ENCODE measurements at regions not wholly inside any gene's neighbourhood (a gene's known extent, or its start where the extent isn't known, plus 50 kb on each side); places are given as distances from the start of the nearest gene placed in this dataset.

- H3K36me3 ChIP-seq (ENCODE audit: control insufficient read depth, insufficient read depth, low read length): no peaks in the 10 kb centered on the region
- H3K4ac ChIP-seq (ENCODE audit: low read depth, low read length): no peak overlapping the region
- no peak overlapping the region for H2BK20ac ChIP-seq (ENCODE audit: low read depth, low read length)
- 59% methylated on average over 10 of the region's 18 CpGs; no CpG with 5 or more reads in 1 of the 2 experiments for WGBS, 2 experiments (ENCODE audit: extremely low coverage in 2 of 2, insufficient read length in 1 of 2)
- CTCF ChIA-PET: no interaction called here
- ATAC-seq (ENCODE audit: low read depth) (no peak), DNase-seq (no peak)
- H3K4me2 ChIP-seq (ENCODE audit: low read depth, low read length): no peak overlapping the region
- H2BK120ac ChIP-seq (ENCODE audit: low read depth, low read length): no peak overlapping the region
- no peak overlapping the region for H4K8ac ChIP-seq (ENCODE audit: low read depth in 2 of 2, low read length in 2 of 2)
- H4K5ac ChIP-seq (ENCODE audit: low read depth, low read length): no peak overlapping the region
- no TSS peak for BruUV-seq (replicated peaks)
- H3K79me1 ChIP-seq (ENCODE audit: low read depth in 1 of 2, low read length in 2 of 2): no peaks in the 10 kb centered on the region
- in situ Hi-C loops (cut with MboI; ENCODE audit: low sequenced_read_pairs) (no loop called here), intact Hi-C loops (cut with micrococcal nuclease) (no loop called here), dilution Hi-C loops (cut with HindIII; ENCODE audit: low sequenced_read_pairs, unreplicated experiment) (no loop called here)
- H3K9ac ChIP-seq (ENCODE audit: low read depth, low read length): no peak overlapping the region
- H3K4me3 ChIP-seq (ENCODE audit: insufficient read depth, low read depth, low read length): no peak overlapping the region
- H4K91ac ChIP-seq (ENCODE audit: insufficient read depth, low read depth, low read length): no peak overlapping the region
- H2BK5ac ChIP-seq (ENCODE audit: low read depth, low read length, poor library complexity, severe bottlenecking): no peak overlapping the region
- H4K20me1 ChIP-seq (ENCODE audit: insufficient read depth, low read length): no peaks in the 10 kb centered on the region
- no peak overlapping the region for H3K56ac ChIP-seq (ENCODE audit: extremely low read depth, insufficient read depth, low read length)
- no peaks in the 10 kb centered on the region for H3K9me1 ChIP-seq (ENCODE audit: insufficient read depth, low read length)
- H3K14ac ChIP-seq (replicated peaks; ENCODE audit: low read depth, low read length): no peak overlapping the region
- no peak overlapping the region for H3K23ac ChIP-seq (ENCODE audit: low read depth, low read length)
- H3K27me3 ChIP-seq (ENCODE audit: control insufficient read depth, insufficient read depth, low read length): no peaks in the 10 kb centered on the region
- H3K4me1 ChIP-seq (ENCODE audit: control insufficient read depth, insufficient read depth, low read length): no peaks in the 10 kb centered on the region
- no peak overlapping the region for H2AK5ac ChIP-seq (ENCODE audit: low read depth, low read length)
- H2AFZ ChIP-seq (replicated peaks; ENCODE audit: low read length, poor library complexity): no peak overlapping the region
- H3K27ac ChIP-seq (ENCODE audit: insufficient read depth, low read length): no peak overlapping the region
- no peak overlapping the region for H2BK15ac ChIP-seq (ENCODE audit: low read depth, low read length)
- TF ChIP-seq USF2 (IDR thresholded peaks at IDR 0.05; ENCODE audit: low read depth, low read length): no peak
- H3K9me3 ChIP-seq (ENCODE audit: control insufficient read depth, insufficient read depth, low read length): peaks cover 44% of the 10 kb centered on the region
- peak overlapping the region; percentile 37 for H2AK9ac ChIP-seq (replicated peaks; ENCODE audit: low read depth, low read length, poor library complexity)
- POLR2A ChIA-PET (ENCODE audit: unreplicated experiment): no interaction called here
- no peak overlapping the region for H3K18ac ChIP-seq (ENCODE audit: low read depth, low read length)
Observed at GRCh38 chr22:48352086-48352911, 1475.4 kb downstream of the BRD1 start.

Measured in IMR-90 (cell line).